OCI-LY1 (cell line): ENCODE measurements at regions not wholly inside any gene's neighbourhood (a gene's known extent, or its start where the extent isn't known, plus 50 kb on each side); places are given as distances from the start of the nearest gene placed in this dataset.

Experiments used
- H2AFZ ChIP-seq: fragments of 200-600 bp; sonication (generic), shearing (Covaris generic); 2 replicates; pipeline ENCODE4 v1.6.0; 2014; ENCODE audit warnings: antibody characterized with exemption, mild to moderate bottlenecking, low read length
- H3F3A ChIP-seq: fragments of 200-600 bp; sonication (generic), shearing (Covaris generic); 2 replicates; pipeline ENCODE4 v1.6.0; 2014; ENCODE audit warnings: mild to moderate bottlenecking, antibody characterized with exemption, low read length, moderate library complexity; ENCODE audit not compliant: insufficient read depth
- H3K27ac ChIP-seq: fragments of 200-600 bp; sonication (generic); 2 replicates; pipeline ENCODE4 v1.5.1; 2014; ENCODE audit warnings: low read length, mixed run types, mild to moderate bottlenecking, low read depth; ENCODE audit not compliant: poor library complexity, severe bottlenecking
- H3K27me3 ChIP-seq: fragments of 200-600 bp; sonication (generic); 2 replicates; pipeline ENCODE4 v1.6.0; 2014; ENCODE audit warnings: antibody characterized with exemption, mild to moderate bottlenecking, low read length, moderate library complexity; ENCODE audit not compliant: insufficient read depth
- H3K36me3 ChIP-seq: fragments of 200-600 bp; sonication (generic); 2 replicates; pipeline ENCODE4 v1.6.1; 2014; ENCODE audit warnings: mild to moderate bottlenecking, antibody characterized with exemption, low read length, moderate library complexity, mixed read lengths; ENCODE audit not compliant: insufficient read depth
- H3K4me1 ChIP-seq: fragments of 200-600 bp; sonication (generic); 2 replicates; pipeline ENCODE4 v1.5.1; 2014; ENCODE audit warnings: mild to moderate bottlenecking, low read length, moderate library complexity; ENCODE audit not compliant: insufficient read depth, severe bottlenecking
- H3K4me2 ChIP-seq: fragments of 200-600 bp; sonication (generic), shearing (Covaris generic); 2 replicates; pipeline ENCODE4 v1.6.1; 2014; ENCODE audit warnings: low read length
- H3K4me3 ChIP-seq: fragments of 200-600 bp; sonication (generic); 2 replicates; pipeline ENCODE4 v1.5.1; 2014; ENCODE audit warnings: low read length, low read depth, mild to moderate bottlenecking, mixed read lengths; ENCODE audit not compliant: poor library complexity, severe bottlenecking
- H3K79me2 ChIP-seq: fragments of 200-600 bp; shearing (Covaris generic); 2 replicates; pipeline ENCODE4 v1.6.1; 2016; ENCODE audit warnings: mixed run types, low read length, mixed read lengths; ENCODE audit not compliant: insufficient read depth
- H3K9ac ChIP-seq: fragments of 200-600 bp; sonication (generic), shearing (Covaris generic); 2 replicates; pipeline ENCODE4 v1.6.1; 2014; ENCODE audit warnings: mild to moderate bottlenecking, low read length, mixed read lengths
- H3K9me2 ChIP-seq: fragments of 200-600 bp; sonication (generic), shearing (Covaris generic); 2 replicates; pipeline ENCODE4 v1.6.1; 2014; ENCODE audit warnings: low read depth, mild to moderate bottlenecking, low read length, mixed read lengths
- H3K9me3 ChIP-seq: fragments of 200-600 bp; shearing (Covaris generic); 2 replicates; pipeline ENCODE4 v1.6.1; 2014; ENCODE audit warnings: low read length, mixed read lengths
- H4K20me1 ChIP-seq: fragments of 200-600 bp; sonication (generic), shearing (Covaris generic); 2 replicates; pipeline ENCODE4 v1.6.0; 2016; ENCODE audit warnings: mild to moderate bottlenecking, low read length; ENCODE audit not compliant: insufficient read depth
- EZH2 ChIP-seq: fragments of 200-600 bp; sonication (generic), shearing (Covaris generic); IDR thresholded peaks from 2 replicates; pipeline ENCODE4 v1.8.0; 2017; ENCODE audit warnings: borderline replicate concordance, mixed run types, mild to moderate bottlenecking, antibody characterized with exemption, low read length, moderate library complexity, mixed read lengths
- TF ChIP-seq, protein P1 (sequence below): fragments of 200-600 bp; sonication (generic), shearing (Covaris generic); IDR thresholded peaks from 2 replicates; pipeline ENCODE4 v1.5.1; 2017; ENCODE audit warnings: mild to moderate bottlenecking, antibody characterized with exemption, low read length, moderate library complexity, mixed read lengths

DNA sequence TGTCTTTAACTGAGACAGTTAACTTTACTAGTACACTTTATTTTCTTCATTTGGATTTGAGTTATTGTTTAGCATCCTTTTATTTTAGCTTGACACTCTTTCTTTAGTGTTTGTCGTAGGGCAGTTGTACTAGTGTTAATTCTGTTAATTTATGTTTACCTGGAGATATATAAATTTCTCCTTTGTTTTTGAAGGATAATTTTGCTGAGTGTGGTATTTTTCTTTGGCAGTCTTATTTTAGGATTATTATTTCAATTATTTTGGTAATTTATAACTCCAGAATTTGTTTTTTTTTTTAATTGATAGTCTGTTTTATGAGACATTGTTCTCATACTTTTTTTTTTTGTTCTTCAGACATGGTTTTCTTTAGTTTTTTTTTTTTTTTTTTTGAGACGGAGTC is 73.8 kb upstream of the CHODL start:
- Histone ChIP-seq H3K36me3 (no peaks in the 10 kb centered on the region), H3K4me3 (no peak overlapping the region), H4K20me1 (no peaks in the 10 kb centered on the region), H2AFZ (no peak overlapping the region), H3K9ac (no peak overlapping the region), H3K27ac (no peak overlapping the region), H3K79me2 (no peaks in the 10 kb centered on the region), H3F3A (no peaks in the 10 kb centered on the region), H3K9me2 (no peaks in the 10 kb centered on the region), H3K4me1 (no peaks in the 10 kb centered on the region), H3K9me3 (no peaks in the 10 kb centered on the region), H3K27me3 (no peaks in the 10 kb centered on the region), H3K4me2 (no peak overlapping the region)
- no peak for TF ChIP-seq EZH2
- TF ChIP-seq, protein P1, sequence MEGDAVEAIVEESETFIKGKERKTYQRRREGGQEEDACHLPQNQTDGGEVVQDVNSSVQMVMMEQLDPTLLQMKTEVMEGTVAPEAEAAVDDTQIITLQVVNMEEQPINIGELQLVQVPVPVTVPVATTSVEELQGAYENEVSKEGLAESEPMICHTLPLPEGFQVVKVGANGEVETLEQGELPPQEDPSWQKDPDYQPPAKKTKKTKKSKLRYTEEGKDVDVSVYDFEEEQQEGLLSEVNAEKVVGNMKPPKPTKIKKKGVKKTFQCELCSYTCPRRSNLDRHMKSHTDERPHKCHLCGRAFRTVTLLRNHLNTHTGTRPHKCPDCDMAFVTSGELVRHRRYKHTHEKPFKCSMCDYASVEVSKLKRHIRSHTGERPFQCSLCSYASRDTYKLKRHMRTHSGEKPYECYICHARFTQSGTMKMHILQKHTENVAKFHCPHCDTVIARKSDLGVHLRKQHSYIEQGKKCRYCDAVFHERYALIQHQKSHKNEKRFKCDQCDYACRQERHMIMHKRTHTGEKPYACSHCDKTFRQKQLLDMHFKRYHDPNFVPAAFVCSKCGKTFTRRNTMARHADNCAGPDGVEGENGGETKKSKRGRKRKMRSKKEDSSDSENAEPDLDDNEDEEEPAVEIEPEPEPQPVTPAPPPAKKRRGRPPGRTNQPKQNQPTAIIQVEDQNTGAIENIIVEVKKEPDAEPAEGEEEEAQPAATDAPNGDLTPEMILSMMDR: no peak

- H3K4me3 ChIP-seq: no peak overlapping the region
- H3K27ac ChIP-seq: no peak overlapping the region
- H3K9ac ChIP-seq: no peak overlapping the region
- no peak overlapping the region for H3K4me2 ChIP-seq
- no peaks in the 10 kb centered on the region for H3K4me1 ChIP-seq
- H4K20me1 ChIP-seq: no peaks in the 10 kb centered on the region
- H3K27me3 ChIP-seq: no peaks in the 10 kb centered on the region
- no peak overlapping the region for H2AFZ ChIP-seq
- no peaks in the 10 kb centered on the region for H3K79me2 ChIP-seq
- no peak for TF ChIP-seq EZH2
- TF ChIP-seq, protein P1: no peak
- H3F3A ChIP-seq: no peaks in the 10 kb centered on the region
- H3K9me3 ChIP-seq: no peaks in the 10 kb centered on the region
- no peaks in the 10 kb centered on the region for H3K9me2 ChIP-seq
- H3K36me3 ChIP-seq: no peaks in the 10 kb centered on the region
Observed at GRCh38 chr21:18170221-18170620, 74.4 kb upstream of the CHODL start.

- H3K9me2 ChIP-seq: no peaks in the 10 kb centered on the region
- no peaks in the 10 kb centered on the region for H3K79me2 ChIP-seq
- TF ChIP-seq EZH2: no peak
- TF ChIP-seq, protein P1: no peak
- no peak overlapping the region for H3K9ac ChIP-seq
- H3K9me3 ChIP-seq: no peaks in the 10 kb centered on the region
- H3F3A ChIP-seq: no peaks in the 10 kb centered on the region
- H3K27ac ChIP-seq: no peak overlapping the region
- H4K20me1 ChIP-seq: no peaks in the 10 kb centered on the region
- no peak overlapping the region for H3K4me2 ChIP-seq
- no peaks in the 10 kb centered on the region for H3K27me3 ChIP-seq
- H2AFZ ChIP-seq: no peak overlapping the region
- H3K36me3 ChIP-seq: no peaks in the 10 kb centered on the region
- no peaks in the 10 kb centered on the region for H3K4me1 ChIP-seq
- H3K4me3 ChIP-seq: no peak overlapping the region
Observed at GRCh38 chr21:18168108-18168507, 76.5 kb upstream of the CHODL start.
